Mesothelial cell of epicardium (in vitro differentiated cells): ENCODE measurements at regions not wholly inside any gene's neighbourhood (a gene's known extent, or its start where the extent isn't known, plus 50 kb on each side); places are given as distances from the start of the nearest gene placed in this dataset.

Experiments used
- DNase-seq, 2 experiments: peaks; one replicate each; pipeline ENCODE4 v3.0.0; 2021; ENCODE audit warnings: low spot score in 2 of 2; ENCODE audit not compliant: unreplicated experiment in 2 of 2
- H3K27ac Mint-ChIP-seq: 2 replicates; pipeline ENCODE4 v1.8.0; 2021; ENCODE audit warnings: mixed read lengths
- H3K27me3 Mint-ChIP-seq: 2 replicates; pipeline ENCODE4 v1.8.0; 2021; ENCODE audit warnings: low read depth, mixed read lengths
- H3K36me3 Mint-ChIP-seq: 2 replicates; pipeline ENCODE4 v1.8.0; 2021; ENCODE audit warnings: mixed read lengths
- H3K4me1 Mint-ChIP-seq: 2 replicates; pipeline ENCODE4 v1.8.0; 2021; ENCODE audit warnings: mixed read lengths
- H3K4me3 Mint-ChIP-seq: 2 replicates; pipeline ENCODE4 v1.8.0; 2021; ENCODE audit warnings: mild to moderate bottlenecking, moderate library complexity, mixed read lengths
- H3K9me3 Mint-ChIP-seq: 2 replicates; pipeline ENCODE4 v1.8.0; 2021; ENCODE audit warnings: mixed read lengths
- TF ChIP-seq, protein P1 (sequence below): fragments of 200-600 bp; sonication (generic); IDR thresholded peaks from one replicate; pipeline ENCODE4 v1.5.0; 2021; ENCODE audit warnings: antibody characterized with exemption; ENCODE audit not compliant: unreplicated experiment

DNA sequence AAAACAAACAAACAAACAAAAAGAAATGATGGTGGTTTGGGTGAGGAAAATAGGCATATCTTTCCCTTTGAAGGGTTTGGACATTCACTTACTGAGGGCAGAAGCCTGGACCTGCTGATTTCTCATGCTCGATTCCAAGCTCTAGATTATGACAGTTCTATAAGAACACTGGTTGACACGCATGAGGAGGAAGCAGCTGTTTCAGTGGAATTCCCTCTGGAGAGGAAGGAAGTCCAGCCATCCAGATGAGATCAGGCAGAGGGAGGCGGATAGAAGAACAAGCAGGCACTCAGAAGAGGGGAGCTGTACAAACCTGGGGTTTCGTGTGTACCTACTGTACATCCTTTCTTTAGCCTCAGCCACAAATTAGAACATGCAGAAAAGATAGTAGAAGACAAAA lies 691.9 kb downstream of the INHBA start:
- H3K4me3 Mint-ChIP-seq: no peak overlapping the region
- no peaks in the 10 kb centered on the region for H3K36me3 Mint-ChIP-seq

DNA sequence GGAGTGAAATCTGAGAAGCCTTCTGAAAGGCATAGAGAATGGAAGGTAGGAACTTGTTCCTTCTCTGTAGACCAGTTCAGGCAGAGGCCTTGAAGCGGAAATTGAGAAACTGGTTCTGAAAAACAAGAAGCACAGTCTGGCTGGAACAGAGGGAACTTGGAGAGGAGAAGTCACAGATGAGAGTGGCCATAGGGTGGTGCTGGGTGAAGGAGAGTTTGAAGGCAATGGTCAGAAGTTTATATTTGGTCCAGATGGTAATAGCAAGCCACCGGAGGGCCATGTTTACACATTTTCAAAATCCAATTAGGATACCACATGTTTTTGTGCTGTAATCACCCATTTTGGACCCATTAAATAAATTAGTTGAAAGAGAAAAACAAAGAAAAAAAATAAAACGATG lies 692.5 kb downstream of the INHBA start:
- TF ChIP-seq, protein P1, sequence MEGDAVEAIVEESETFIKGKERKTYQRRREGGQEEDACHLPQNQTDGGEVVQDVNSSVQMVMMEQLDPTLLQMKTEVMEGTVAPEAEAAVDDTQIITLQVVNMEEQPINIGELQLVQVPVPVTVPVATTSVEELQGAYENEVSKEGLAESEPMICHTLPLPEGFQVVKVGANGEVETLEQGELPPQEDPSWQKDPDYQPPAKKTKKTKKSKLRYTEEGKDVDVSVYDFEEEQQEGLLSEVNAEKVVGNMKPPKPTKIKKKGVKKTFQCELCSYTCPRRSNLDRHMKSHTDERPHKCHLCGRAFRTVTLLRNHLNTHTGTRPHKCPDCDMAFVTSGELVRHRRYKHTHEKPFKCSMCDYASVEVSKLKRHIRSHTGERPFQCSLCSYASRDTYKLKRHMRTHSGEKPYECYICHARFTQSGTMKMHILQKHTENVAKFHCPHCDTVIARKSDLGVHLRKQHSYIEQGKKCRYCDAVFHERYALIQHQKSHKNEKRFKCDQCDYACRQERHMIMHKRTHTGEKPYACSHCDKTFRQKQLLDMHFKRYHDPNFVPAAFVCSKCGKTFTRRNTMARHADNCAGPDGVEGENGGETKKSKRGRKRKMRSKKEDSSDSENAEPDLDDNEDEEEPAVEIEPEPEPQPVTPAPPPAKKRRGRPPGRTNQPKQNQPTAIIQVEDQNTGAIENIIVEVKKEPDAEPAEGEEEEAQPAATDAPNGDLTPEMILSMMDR: no peak
- Mint-ChIP-seq H3K27ac (no peak overlapping the region), H3K4me1 (no peaks in the 10 kb centered on the region)

More for the DNA sequence above, 691.9 kb downstream of the INHBA start:
- Mint-ChIP-seq H3K4me1 (no peaks in the 10 kb centered on the region), H3K9me3 (peaks cover 16% of the 10 kb centered on the region), H3K27ac (no peak overlapping the region), H3K27me3 (no peaks in the 10 kb centered on the region)
- TF ChIP-seq, protein P1: no peak
- no peak for DNase-seq

DNA sequence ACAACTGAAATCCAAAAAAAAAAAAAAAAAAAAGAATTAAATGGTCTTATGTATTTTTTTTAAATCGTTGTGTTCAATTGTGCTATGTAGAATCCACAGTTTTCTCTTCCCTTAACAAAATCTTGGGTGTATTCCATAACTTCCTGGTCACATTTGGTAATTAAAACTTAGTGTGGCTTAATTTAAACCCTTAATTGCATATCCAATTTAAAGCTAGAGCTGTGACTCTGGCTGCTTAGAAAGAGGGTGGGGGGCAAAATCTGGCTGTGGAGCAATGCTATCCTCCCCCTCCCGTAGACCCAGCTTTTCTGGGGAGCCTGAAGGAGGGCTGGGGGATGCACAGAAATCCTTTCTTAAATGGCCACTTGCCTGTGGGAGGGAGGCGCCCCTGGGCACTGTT lies 695.1 kb downstream of the INHBA start:
- Mint-ChIP-seq H3K27ac (no peak overlapping the region), H3K27me3 (no peaks in the 10 kb centered on the region)

More for the DNA sequence above, 692.5 kb downstream of the INHBA start:
- Mint-ChIP-seq H3K4me3 (no peak overlapping the region), H3K9me3 (peaks cover 16% of the 10 kb centered on the region), H3K36me3 (no peaks in the 10 kb centered on the region), H3K27me3 (no peaks in the 10 kb centered on the region)
- DNase-seq: no peak

DNA sequence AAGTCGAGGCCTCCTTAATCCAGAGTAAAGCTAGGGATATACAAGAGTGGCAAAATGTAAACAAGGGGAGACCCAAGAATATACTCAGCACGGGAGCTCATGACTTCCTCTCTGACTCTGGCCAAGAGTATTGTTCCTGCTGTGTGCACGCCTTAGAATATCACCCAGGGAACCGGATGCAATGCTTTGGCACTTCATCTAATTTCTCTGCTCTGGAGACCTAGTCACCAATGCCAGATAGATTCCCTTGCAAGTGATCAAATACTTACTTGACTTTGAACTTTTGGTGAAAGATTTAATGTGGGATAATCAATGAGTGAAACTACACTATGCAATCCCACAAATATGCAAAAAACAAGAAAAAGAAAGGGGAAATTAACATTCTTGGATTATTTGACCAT lies 695.5 kb downstream of the INHBA start:
- Mint-ChIP-seq H3K4me1 (peaks cover 4% of the 10 kb centered on the region), H3K27me3 (no peaks in the 10 kb centered on the region), H3K4me3 (no peak overlapping the region), H3K36me3 (no peaks in the 10 kb centered on the region), H3K27ac (no peak overlapping the region), H3K9me3 (peaks cover 10% of the 10 kb centered on the region)
- no peak for DNase-seq
- TF ChIP-seq, protein P1: no peak

More for the DNA sequence above, 695.1 kb downstream of the INHBA start:
- DNase-seq: no peak
- TF ChIP-seq, protein P1: no peak
- H3K4me3 Mint-ChIP-seq: no peak overlapping the region
- peaks cover 4% of the 10 kb centered on the region for H3K4me1 Mint-ChIP-seq
- H3K36me3 Mint-ChIP-seq: no peaks in the 10 kb centered on the region
- peaks cover 10% of the 10 kb centered on the region for H3K9me3 Mint-ChIP-seq

DNA sequence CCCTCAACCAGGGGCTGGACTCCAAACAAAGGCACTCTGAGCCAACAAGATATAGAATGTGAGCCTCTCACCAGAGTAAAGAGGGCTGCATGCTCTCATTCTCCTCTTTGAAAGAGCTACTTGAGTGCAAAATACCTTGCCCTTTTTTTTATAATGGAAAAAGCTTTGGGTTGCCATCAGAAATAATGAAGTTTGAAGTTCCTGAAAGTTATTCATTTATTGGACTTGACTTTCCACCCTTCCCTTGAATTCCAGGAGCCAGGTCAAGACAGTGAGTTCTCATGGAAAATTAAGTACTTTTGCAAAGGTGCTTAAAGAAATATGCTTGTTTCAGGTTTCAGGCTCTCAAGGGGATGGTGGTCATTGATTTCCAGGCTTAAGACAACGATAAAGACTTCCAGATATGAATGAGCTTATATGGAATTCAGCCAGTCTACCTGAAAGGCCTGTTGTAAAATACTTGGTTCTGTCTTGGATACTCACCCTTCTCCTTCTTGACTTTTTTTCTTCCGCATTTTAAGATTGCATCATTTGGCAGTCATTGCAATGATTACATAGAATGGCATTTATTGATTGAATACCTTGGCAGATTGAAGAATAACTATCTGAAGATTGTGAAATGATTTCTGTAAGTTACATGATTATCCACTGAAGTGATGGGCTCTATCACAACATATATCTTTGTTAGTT lies 696.4 kb downstream of the INHBA start:
- Mint-ChIP-seq H3K4me3 (no peak overlapping the region), H3K27ac (no peak overlapping the region), H3K27me3 (no peaks in the 10 kb centered on the region), H3K9me3 (peaks cover 12% of the 10 kb centered on the region), H3K36me3 (no peaks in the 10 kb centered on the region), H3K4me1 (peaks cover 4% of the 10 kb centered on the region)
- DNase-seq: no peak
- TF ChIP-seq, protein P1: no peak
